GM23338 (cell line): ENCODE measurements at regions not wholly inside any gene's neighbourhood (a gene's known extent, or its start where the extent isn't known, plus 50 kb on each side); places are given as distances from the start of the nearest gene placed in this dataset.

Experiments used
- CREB1 ChIP-seq: fragments of 250-450 bp; sonication (Bioruptor Pico); IDR thresholded peaks from 2 replicates; pipeline ENCODE4 v1.5.0; 2020; ENCODE audit warnings: low read depth, mild to moderate bottlenecking, moderate library complexity
- ETS1 ChIP-seq: IDR thresholded peaks from 2 replicates; pipeline ENCODE4 v1.6.1; 2016; ENCODE audit warnings: antibody characterized with exemption
- EZH2 ChIP-seq: fragments of 200-600 bp; sonication (generic); IDR thresholded peaks from one replicate; pipeline ENCODE4 v1.8.0; 2017; ENCODE audit warnings: antibody characterized with exemption, mild to moderate bottlenecking, low read depth; ENCODE audit not compliant: unreplicated experiment
- EZH2phosphoT487 ChIP-seq: fragments of 200-600 bp; sonication (generic); IDR thresholded peaks from one replicate; pipeline ENCODE4 v1.8.1; 2018; ENCODE audit warnings: antibody characterized with exemption; ENCODE audit not compliant: unreplicated experiment
- JUNB ChIP-seq: IDR thresholded peaks from one replicate; pipeline ENCODE4 v1.6.1; 2016; ENCODE audit warnings: antibody characterized with exemption; ENCODE audit not compliant: unreplicated experiment
- NANOG ChIP-seq: IDR thresholded peaks from 2 replicates; pipeline ENCODE4 v1.6.1; 2016; ENCODE audit warnings: antibody characterized with exemption, borderline replicate concordance
- POLR2AphosphoS5 ChIP-seq: IDR thresholded peaks from 2 replicates; pipeline ENCODE4 v1.6.1; 2016; ENCODE audit warnings: antibody characterized with exemption, low read depth
- REST ChIP-seq: IDR thresholded peaks from one replicate; pipeline ENCODE4 v1.6.1; 2018; ENCODE audit warnings: antibody characterized with exemption; ENCODE audit not compliant: unreplicated experiment
- STAT1 ChIP-seq: IDR thresholded peaks from one replicate; pipeline ENCODE4 v1.6.1; 2016; ENCODE audit warnings: antibody characterized with exemption; ENCODE audit not compliant: unreplicated experiment
- ZNF462 ChIP-seq: fragments of 250-450 bp; sonication (Bioruptor Pico); IDR thresholded peaks from 2 replicates; pipeline ENCODE4 v1.5.0; 2020; ENCODE audit warnings: mild to moderate bottlenecking, moderate library complexity
- TF ChIP-seq, protein P1 (sequence below), 2 experiments: fragments of 200-600 bp in 1 of 2; sonication (generic) in 1 of 2; conservative IDR thresholded peaks; 2 replicates each; pipeline versions ENCODE4 v1.5.1 to v1.6.1; 2016 to 2017; ENCODE audit warnings: antibody characterized with exemption in 2 of 2, low read depth in 2 of 2, mild to moderate bottlenecking in 2 of 2, moderate library complexity in 1 of 2

DNA sequence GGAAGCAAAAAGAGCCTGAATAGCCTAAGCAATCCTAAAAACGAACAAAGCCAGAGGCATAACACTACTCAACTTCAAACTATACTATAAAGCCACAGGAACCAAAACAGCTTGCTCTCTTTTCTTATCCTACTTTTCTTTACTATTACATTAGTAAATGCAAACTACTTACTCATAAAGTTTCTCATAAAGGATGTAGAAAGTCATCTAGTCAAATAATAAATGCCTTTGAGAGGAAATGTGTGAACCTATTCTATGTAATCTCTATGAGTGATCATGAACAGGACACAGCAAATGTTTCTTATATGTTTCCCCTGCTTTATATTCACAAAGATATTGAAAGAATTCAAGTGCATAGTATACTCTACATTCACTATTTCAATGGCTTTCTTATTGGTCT, 176.9 kb upstream of the MDGA2 start:
- TF ChIP-seq, protein P1, sequence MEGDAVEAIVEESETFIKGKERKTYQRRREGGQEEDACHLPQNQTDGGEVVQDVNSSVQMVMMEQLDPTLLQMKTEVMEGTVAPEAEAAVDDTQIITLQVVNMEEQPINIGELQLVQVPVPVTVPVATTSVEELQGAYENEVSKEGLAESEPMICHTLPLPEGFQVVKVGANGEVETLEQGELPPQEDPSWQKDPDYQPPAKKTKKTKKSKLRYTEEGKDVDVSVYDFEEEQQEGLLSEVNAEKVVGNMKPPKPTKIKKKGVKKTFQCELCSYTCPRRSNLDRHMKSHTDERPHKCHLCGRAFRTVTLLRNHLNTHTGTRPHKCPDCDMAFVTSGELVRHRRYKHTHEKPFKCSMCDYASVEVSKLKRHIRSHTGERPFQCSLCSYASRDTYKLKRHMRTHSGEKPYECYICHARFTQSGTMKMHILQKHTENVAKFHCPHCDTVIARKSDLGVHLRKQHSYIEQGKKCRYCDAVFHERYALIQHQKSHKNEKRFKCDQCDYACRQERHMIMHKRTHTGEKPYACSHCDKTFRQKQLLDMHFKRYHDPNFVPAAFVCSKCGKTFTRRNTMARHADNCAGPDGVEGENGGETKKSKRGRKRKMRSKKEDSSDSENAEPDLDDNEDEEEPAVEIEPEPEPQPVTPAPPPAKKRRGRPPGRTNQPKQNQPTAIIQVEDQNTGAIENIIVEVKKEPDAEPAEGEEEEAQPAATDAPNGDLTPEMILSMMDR (conservative IDR thresholded peaks at IDR 0.05; ENCODE audit: low read depth in 2 of 2): no peak
- TF ChIP-seq POLR2AphosphoS5 (no peak), CREB1 (CRISPR knock-in tag) (no peak), REST (no peak), EZH2 (no peak), NANOG (no peak), EZH2phosphoT487 (no peak), JUNB (no peak), ETS1 (no peak), ZNF462 (no peak), STAT1 (no peak)
